Stimulated activated CD8-positive, alpha-beta memory T cell treated with anti-CD3 and anti-CD28 coated beads, Interleukin-2, amount 100 ng/mL, for 1 hour (primary cell): ENCODE measurements at regions not wholly inside any gene's neighbourhood (a gene's known extent, or its start where the extent isn't known, plus 50 kb on each side); places are given as distances from the start of the nearest gene placed in this dataset.
"Not testable (repeated sequence)": the region's sequence is repeated elsewhere in the genome, so short reads cannot be mapped to it uniquely, and the experiment has no call there.

Source experiments
- DNase-seq, 2 donors: peaks; one replicate each; pipeline ENCODE4 v3.0.0-alpha.2; 2020; ENCODE audit warnings: low read depth in 2 of 2

DNA sequence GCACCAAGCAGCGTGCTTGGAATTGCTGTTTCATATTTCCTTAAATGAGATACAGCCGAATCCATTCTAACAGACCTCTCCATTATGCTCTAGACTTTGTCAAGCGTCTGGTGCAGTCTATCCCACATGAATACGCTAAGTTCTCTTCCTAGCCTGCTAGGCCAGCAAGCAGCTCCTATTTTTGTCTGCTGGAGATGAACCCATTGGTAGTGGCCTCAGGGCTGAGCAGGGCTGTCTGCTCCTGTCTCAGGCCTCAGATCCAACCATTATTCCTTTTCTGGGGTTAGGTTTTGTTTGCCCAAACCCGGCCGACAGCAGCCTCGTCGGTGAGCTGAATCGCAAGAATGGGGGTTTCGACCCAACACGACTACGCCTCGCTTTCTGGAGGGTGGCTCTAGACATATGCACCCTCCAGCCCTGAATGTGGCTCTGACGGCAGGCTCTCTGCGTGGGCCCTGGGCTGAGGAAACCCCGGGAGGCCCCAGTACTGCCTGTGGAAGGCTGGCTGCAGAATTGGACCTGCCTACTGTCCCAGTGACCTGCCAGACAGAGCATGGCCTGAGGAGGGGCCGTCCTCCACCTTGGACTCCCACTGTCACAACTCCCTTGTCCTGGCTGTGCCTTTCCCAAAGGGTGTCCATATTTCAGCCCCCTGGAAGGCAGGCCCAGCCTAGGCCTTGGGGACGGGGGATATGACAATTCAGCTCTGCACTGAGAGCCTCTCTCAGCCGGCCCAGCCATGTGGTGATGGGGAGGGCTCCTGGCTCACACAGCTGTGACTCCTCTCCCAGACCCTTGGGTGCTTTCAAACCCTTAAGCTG is 267.9 kb upstream of the TCERG1L start:
- DNase-seq = no peak

GRCh38 chr10:131580076-131580652 is 268.6 kb upstream of the TCERG1L start:
- DNase-seq = no peak

DNA sequence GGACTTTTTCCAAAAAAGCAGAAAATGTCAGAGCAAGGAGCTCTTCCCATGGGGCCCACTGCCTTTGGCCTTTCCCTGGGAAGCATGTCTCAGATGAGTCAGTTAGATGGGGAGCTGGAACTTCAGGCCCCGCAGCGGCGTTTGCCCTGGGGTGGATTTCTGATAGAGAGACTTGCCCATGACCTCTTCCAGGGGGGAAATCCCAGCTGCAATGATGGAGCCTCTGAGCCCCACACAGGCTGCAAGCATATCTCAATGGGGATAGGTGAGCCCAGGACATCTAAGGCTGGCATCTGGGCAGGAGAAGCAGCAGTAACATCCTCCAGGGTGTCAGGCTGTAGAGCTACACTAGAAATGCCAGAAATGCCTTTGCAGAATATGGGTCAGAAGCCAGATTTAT is 269.2 kb upstream of the TCERG1L start:
- DNase-seq = no peak

- not testable (repeated sequence) for DNase-seq
Measured at GRCh38 chr10:131581547-131581946, 270.0 kb upstream of the TCERG1L start.

- no peak for DNase-seq
Measured at GRCh38 chr10:131584287-131584686, 272.8 kb upstream of the TCERG1L start.

DNA sequence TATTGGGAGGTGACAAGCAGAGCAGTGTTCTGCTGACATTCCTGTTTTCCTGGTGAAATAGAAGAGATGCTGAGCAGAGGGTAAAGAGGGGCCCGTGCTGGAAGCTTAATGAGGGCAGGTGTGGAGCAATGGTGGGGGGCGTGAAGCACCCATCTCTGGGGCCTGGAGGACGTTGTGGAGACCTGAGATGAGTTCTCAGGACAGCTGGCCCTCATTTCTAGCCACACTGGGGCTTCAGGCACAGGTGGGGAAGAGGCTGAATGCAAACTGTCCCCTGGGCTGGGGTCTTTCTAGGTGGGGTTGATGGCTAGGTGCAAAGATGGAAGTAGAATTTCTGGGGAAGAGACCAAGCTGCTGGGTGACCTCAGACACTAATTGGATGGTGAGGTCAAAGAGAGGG is 274.2 kb upstream of the TCERG1L start:
- no peak for DNase-seq

DNA sequence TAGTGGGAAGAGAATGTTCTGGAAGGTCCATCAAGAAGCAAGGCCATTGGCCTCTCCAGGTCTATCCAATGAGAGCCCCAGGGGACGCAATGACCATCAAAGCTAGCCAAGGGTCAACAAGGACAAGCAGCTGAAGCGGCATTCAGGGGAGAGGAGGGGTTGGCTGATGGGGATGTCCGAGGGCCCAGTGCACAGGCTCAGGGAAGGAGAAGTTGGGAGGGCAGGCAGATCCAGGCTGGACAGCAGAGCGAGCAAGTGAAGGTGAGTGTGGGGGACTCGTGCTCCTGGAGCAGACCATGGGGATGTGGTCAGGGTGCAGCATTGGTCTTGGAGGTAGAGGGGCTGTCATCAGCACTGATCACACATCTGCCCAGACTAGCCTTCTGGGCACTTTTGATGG is 275.4 kb upstream of the TCERG1L start:
- DNase-seq = no peak

- DNase-seq = no peak
Measured at GRCh38 chr10:131587976-131588680, 276.6 kb upstream of the TCERG1L start.

DNA sequence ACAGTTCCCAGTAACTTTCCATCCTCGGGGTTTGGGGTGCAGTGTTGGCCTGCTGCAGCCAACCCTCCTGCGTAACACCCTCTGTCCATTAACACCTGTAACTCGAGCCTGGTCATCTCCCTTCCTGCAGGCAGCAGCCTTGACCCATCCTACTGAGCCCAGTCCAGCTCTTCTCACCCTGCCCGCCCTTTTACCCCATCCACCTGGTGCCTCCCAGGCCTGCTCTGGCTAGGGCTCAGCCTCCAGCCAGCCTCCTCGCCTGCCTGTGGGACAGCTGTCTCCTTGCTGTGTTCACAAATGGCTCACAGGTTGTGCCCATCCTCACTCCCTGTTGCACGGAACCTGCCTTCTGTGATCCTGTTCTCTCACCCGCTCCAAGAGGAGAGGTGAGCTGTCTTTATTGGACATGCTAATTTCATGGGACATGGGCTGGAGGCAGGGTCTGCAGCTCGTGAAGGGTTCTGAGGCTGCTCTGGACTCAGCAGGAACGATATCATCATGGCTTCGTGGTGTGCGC is 277.2 kb upstream of the TCERG1L start:
- no peak for DNase-seq

DNA sequence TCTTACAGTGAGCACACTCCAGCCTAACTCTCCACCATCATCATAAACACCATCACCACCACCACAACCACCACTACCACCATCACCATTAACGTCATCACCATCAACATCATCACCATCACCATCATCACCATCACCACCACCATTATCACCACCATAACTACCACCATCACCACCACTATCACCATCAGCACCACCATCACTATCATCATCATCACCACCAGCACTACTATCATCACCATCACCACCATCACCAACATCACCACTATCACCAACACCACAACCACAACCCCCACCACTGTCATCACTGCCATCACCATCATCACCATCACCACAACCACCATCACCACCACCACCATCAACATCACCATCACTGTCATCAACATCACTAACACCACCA is 279.0 kb upstream of the TCERG1L start:
- DNase-seq = no peak

DNA sequence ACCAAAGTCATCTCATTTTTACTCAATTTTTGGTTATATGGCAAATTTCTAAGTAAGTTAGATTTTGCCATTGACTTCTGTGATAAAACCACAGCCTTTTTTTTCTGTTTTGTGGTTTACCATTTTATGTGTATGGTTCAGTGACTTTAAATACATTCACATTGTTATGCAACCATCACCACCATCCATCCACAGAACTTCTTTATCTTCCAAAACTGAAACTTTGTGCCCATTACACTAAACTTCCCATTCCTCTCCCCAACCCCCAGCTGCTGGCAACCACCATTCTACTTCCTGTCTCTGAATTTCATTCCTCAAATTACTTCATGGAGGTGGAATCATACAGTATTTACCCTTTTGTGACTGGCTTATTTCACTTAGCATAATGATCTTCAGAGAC is 280.4 kb upstream of the TCERG1L start:
- DNase-seq = no peak

- DNase-seq = no peak
Measured at GRCh38 chr10:131609176-131609575, 291.6 kb upstream of the PPP2R2D start.

DNA sequence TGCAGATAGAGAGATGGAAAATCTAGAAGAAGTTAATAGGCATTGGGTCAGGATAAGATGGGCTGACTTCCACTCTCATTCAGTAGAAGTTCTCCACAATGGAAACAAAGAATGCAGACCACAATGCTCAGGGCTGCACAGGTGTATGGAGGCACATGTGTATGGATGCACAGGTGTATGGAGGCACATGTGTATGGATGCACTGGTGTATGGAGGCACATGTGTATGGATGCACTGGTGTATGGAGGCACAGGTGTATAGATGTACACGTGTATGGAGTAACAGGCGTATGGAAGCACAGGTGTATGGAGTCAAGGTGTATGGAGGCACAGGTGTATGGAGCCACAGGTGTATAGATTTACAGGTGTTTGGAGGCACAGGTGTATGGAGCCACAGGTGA is 285.7 kb upstream of the PPP2R2D start:
- no peak for DNase-seq

DNA sequence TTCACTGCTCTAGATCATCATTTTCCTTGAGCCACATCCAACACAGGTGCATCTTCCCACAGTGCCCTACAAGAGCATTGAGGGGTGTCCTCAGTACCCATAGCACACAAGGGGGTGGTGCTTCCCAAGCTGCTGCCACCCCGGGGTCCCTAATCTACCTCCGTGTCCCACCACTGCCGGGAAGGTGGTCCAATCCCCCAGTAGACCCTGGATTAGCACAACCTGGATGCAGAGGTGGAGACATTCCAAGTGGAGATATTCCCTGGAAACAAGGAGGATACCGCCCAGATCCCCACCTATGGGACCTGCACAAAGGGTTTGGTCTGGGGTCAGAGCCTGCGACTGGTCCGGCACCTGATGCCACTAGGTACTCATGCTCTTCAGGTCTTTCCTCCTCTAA is 284.8 kb upstream of the PPP2R2D start:
- no peak for DNase-seq

DNA sequence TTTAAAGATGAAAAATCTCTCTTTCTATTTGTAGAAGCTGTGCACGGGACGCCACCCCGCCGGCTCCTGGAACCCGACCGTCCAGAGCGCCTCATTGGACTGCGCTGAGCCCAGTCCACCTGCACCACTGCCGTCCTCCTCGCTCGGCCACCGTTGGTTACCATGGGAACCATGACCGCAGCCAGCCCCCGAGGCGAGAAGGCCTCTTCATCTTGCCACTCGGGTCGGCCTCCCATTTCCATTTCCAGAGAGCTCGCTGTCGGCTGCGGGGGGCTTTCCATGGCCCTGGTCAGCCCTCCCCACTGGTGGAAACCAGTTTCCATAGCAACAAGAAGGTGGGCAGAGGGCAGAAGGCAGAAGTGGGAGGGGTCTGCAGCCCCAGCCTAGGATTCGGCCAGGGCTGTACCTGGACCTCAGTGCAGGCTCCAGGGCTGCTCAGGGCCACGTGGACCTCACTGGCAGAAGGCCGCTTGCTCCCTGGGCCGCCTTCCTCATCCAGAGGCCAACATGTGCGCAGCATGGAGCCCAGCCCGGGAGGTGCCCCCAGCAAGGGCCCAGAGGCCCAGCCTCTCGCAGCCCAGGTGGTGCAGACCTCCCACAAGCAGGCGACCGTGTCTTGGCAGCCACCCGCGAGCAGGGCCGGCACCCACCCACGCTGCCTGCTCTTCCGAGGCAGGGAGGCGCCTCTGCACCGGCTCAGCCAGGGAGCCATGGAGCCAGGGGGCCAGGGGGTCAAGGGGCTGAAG is 283.5 kb upstream of the PPP2R2D start:
- DNase-seq = no peak

DNA sequence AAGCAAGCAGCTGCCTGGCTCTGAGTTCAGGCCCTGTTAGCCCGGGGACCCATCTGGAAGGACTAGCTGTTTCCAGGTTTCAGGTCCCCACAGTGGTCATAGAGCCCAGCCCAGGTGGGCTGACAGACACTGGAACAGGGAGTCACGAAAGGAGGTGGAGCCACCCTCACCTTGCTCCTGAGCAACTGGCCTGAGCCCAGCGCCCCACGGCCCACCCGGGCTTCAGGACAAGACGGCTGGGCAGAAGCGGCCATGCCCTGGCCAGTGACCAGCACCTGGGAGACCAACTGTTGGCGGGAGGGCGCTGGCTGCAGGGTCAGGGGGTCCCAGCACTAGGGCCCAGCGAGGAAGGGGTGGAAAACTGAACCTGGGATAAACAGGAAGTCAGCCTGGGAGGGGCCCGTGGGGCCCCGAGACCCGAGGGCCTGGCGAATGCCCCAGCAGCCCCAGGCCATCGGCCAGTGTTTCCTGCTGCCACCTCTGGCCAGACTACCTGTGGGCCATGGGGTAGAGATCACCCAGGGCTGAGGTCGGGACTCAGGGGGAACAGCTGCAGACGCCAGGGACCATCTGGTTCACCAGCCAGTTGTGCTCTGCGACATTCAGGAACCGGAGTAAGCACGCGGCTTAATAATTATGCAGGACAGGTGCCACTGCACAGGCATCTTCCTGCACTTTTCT is 282.1 kb upstream of the PPP2R2D start:
- no peak for DNase-seq

- no peak for DNase-seq
Measured at GRCh38 chr10:131620314-131620713, 280.5 kb upstream of the PPP2R2D start.

- no peak for DNase-seq
Measured at GRCh38 chr10:131620904-131621303, 279.9 kb upstream of the PPP2R2D start.

DNA sequence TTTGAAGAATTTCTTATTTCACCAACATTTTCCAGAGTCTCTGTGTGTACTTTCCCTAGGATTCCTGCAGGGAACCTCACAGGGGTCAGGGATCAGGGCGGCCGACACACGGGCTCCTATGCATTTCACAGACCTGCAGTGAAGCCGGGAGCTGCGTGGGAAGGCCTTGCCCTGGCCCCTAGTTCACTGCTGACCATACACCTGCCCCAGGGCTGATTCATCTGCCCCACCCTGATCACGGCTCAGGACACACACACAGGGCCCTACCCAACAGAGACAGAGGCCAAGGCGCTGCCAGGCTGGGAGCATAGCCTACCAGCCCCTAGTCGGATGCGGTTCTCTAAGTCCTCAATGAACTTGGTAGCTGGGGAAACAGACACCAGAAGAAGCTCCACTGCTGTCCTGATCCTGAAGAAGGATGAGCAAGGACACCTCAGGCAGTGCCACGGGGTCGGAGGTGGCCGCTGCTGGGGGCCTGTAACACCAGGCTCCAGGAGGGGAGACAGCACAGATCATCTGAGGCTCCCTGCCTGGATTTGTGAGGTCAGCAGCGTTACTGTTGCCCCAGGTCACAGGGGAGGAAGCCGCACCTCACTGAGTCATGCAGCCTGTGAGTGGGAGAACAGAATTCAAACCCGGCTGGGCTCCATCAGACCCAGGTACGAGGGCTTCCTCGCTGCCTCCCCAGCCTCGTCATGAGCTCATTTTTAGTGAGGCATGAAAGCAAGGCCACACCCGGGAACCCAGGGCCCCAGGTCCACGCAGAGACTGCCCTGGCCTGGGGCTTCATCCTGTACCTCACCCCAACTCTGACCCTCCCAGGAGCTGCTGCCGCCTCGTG is 278.8 kb upstream of the PPP2R2D start:
- DNase-seq = no peak

DNA sequence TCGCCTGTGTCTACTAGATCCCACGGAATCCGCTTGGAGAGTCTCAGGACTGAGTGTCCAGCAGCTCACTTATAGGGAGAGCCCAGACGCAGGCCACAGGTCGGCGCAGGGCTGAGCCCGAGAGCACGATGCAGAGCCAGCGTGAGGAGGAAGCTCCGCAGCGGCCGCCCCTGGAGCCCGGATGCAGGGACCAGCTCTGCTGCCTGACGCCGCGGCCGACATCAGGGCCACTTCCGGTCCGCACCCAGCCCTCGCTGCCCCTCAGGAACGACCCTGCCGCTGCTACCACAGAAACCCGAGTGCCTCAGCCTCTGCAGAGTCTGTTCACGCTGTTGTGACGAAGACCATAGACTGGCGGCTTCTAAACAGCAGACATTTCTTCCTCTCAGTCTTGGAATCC is 275.8 kb upstream of the PPP2R2D start:
- no peak for DNase-seq

DNA sequence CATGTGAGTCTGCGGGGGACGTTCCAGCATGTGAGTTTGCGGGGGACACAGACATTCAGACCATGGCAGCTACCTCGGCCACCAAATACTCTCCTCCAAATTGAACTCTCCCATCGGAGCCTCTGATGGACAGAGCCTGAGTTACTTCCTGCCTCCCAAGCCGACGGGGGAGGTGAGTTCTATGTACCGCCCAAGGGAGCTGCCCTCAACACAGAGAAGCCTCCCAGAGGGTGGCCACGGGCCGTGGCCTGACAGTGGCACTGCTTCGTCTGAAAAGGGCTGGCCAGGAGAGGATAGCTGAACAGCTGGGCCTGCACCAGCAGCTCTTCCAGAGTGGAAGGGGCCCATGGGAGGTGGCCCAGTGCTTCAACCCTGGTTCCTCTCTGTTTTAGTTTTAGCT is 274.5 kb upstream of the PPP2R2D start:
- no peak for DNase-seq
